SK-N-SH (cell line): ENCODE measurements at regions not wholly inside any gene's neighbourhood (a gene's known extent, or its start where the extent isn't known, plus 50 kb on each side); places are given as distances from the start of the nearest gene placed in this dataset.

ENCODE experiments used
- EZH2phosphoT487 ChIP-seq: fragments of 200-600 bp; sonication (generic); IDR thresholded peaks from 2 replicates; pipeline ENCODE4 v1.6.1; 2017; ENCODE audit warnings: low read depth, mixed run types, mild to moderate bottlenecking, antibody characterized with exemption, moderate library complexity, borderline replicate concordance
- FOXJ3 ChIP-seq: sonication (generic); formaldehyde crosslinking; IDR thresholded peaks from 2 replicates; pipeline ENCODE4 v1.5.1; 2020; ENCODE audit warnings: mild to moderate bottlenecking, missing genetic modification reagents
- POLR2AphosphoS5 ChIP-seq: IDR thresholded peaks from 2 replicates; pipeline ENCODE4 v1.6.1; 2012; ENCODE audit warnings: low read depth, low read length
- RAD21 ChIP-seq: IDR thresholded peaks from 2 replicates; pipeline ENCODE4 v1.6.1; 2012; ENCODE audit warnings: mild to moderate bottlenecking, low read length
- RFX5 ChIP-seq: IDR thresholded peaks from 2 replicates; pipeline ENCODE4 v1.6.1; 2012; ENCODE audit warnings: mild to moderate bottlenecking, improper control_type of control experiment, low read length
- SIN3A ChIP-seq: IDR thresholded peaks from 2 replicates; pipeline ENCODE4 v1.6.1; 2012; ENCODE audit warnings: low read depth, mild to moderate bottlenecking, low read length, moderate library complexity, borderline replicate concordance
- SMC3 ChIP-seq: IDR thresholded peaks from 2 replicates; pipeline ENCODE4 v1.6.1; 2012; ENCODE audit warnings: low read depth, low read length, improper control_type of control experiment
- TCF12 ChIP-seq: IDR thresholded peaks from 2 replicates; pipeline ENCODE4 v1.4.0; 2012
- TF ChIP-seq, protein P1 (sequence below): fragments of 200-600 bp; sonication (generic); IDR thresholded peaks from 2 replicates; pipeline ENCODE4 v1.6.1; 2017; ENCODE audit warnings: antibody characterized with exemption, mild to moderate bottlenecking, moderate library complexity
- TF ChIP-seq, protein P2 (sequence below): IDR thresholded peaks from 2 replicates; pipeline ENCODE4 v1.4.0; 2012; ENCODE audit warnings: low read depth

DNA sequence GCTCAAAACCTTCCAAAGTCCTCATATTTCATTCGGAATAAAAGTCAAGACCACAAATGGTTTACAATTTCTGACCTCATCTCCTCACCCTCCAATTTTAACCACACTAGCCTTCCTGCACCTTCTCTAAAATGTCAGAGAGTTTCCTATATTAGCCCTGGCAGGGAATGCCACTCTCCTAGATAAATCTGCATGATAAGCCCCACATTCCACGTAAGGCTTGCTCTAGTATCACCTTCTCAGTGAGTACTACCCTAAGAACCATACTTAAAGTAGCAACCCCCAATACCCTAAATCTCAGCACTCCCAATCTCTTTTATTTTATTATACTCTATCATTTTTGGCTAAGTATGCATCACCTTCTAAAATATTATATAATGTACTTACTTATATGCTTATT lies 100.5 kb upstream of the SLITRK5 start:
- TF ChIP-seq, protein P1, sequence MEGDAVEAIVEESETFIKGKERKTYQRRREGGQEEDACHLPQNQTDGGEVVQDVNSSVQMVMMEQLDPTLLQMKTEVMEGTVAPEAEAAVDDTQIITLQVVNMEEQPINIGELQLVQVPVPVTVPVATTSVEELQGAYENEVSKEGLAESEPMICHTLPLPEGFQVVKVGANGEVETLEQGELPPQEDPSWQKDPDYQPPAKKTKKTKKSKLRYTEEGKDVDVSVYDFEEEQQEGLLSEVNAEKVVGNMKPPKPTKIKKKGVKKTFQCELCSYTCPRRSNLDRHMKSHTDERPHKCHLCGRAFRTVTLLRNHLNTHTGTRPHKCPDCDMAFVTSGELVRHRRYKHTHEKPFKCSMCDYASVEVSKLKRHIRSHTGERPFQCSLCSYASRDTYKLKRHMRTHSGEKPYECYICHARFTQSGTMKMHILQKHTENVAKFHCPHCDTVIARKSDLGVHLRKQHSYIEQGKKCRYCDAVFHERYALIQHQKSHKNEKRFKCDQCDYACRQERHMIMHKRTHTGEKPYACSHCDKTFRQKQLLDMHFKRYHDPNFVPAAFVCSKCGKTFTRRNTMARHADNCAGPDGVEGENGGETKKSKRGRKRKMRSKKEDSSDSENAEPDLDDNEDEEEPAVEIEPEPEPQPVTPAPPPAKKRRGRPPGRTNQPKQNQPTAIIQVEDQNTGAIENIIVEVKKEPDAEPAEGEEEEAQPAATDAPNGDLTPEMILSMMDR: no peak
- TF ChIP-seq RAD21 (no peak), FOXJ3 (CRISPR knock-in tag) (no peak), EZH2phosphoT487 (no peak), SMC3 (no peak), POLR2AphosphoS5 (no peak), SIN3A (no peak), RFX5 (no peak), TCF12 (no peak)
- TF ChIP-seq, protein P2, sequence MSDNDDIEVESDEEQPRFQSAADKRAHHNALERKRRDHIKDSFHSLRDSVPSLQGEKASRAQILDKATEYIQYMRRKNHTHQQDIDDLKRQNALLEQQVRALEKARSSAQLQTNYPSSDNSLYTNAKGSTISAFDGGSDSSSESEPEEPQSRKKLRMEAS: no peak
